ENCODE measurements at regions not wholly inside any gene's neighbourhood (a gene's known extent, or its start where the extent isn't known, plus 50 kb on each side); places are given as distances from the start of the nearest gene placed in this dataset.

- no peak for DNase-seq (ENCODE audit: low read depth in 2 of 3, low spot score in 1 of 3)
Measured at GRCh38 chr6:47151232-47151898, 109.2 kb upstream of the ADGRF1 start.

DNA sequence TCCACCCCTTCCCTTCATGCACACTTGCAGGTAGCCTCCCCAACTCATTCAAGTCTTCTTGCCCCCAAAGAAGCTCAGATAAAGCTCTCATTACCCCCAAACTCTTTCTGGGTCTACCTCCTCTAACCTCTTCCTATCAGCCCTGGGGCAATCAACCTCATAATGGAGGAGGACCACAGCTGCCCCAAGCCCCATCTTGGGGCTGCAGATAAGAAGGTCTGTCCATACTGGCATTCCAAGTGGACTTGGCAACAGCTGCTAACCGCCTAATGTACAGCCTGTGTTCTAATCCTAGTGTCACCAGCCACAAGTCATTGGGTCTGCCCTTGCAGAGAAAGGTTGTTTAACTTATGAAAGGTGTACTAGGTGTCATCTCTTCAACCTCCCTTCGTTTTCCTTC lies 107.4 kb upstream of the ADGRF1 start:
- DNase-seq (ENCODE audit: low read depth in 2 of 3, low spot score in 1 of 3), result no peak

GRCh38 chr6:47149066-47149465 lies 106.9 kb upstream of the ADGRF1 start:
- no peak for DNase-seq (ENCODE audit: low read depth in 2 of 3, low spot score in 1 of 3)

GRCh38 chr6:47147836-47148344 lies 105.8 kb upstream of the ADGRF1 start:
- DNase-seq (ENCODE audit: low read depth in 2 of 3, low spot score in 1 of 3), result no peak

DNA sequence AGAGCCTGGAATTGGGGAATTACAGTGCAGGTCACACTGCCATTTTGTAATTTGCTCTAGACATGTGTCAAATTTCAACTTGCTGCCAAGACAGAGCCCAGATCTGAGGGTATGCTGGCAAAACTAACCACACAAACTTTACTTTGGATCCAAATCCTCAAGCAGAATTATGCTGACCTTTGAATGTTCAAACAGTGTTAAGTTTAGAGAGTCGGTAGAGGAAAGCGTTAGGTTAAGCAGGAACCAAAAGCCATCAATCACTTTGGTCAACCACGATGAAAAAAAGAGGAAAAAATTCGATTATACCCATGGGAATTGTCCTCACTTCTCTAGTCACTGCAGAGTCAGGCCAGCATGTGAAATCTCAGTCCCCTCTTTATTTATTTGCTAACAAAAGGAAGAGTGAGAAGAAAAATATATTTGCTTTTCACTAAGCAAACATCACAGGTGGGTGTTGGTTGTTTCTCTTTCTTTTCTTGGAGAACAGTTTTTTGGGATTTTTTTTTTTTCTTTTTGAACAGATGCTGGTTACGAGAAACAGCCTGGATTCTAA lies 105.1 kb upstream of the ADGRF1 start:
- DNase-seq (ENCODE audit: low read depth in 2 of 3, low spot score in 1 of 3), result no peak

GRCh38 chr6:47146431-47147174 lies 104.5 kb upstream of the ADGRF1 start:
- DNase-seq (ENCODE audit: low read depth in 2 of 3, low spot score in 1 of 3), result no peak

DNA sequence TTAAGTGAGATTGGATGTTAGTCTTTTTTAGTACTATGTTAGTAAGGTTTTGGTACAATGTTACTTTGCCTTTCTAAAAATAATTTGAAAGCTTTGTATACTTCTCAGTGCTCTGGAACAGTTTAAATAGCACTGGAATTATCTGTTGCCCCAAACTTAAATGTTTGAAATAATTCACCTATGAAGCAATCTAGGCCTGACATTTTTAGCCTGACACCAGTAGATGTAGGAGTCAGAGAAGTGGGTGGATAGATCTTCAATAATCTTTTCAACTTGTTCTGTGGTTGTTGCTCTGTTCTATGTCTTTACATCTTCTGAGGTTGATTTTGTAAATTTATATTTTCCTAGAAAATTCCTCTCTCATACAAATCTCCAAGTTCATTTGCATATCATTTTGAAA lies 103.1 kb upstream of the ADGRF1 start:
- no peak for DNase-seq (ENCODE audit: low read depth in 2 of 3, low spot score in 1 of 3)

- no peak for DNase-seq (ENCODE audit: low read depth in 2 of 3, low spot score in 1 of 3)
Measured at GRCh38 chr6:47144306-47144705, 102.2 kb upstream of the ADGRF1 start.

- DNase-seq (ENCODE audit: low read depth in 2 of 3, low spot score in 1 of 3), result no peak
Measured at GRCh38 chr6:47141963-47142362, 99.8 kb upstream of the ADGRF1 start.

GRCh38 chr6:47141171-47141570 lies 99.0 kb upstream of the ADGRF1 start:
- DNase-seq (ENCODE audit: low read depth in 2 of 3, low spot score in 1 of 3), result no peak

GRCh38 chr6:47138046-47138445 lies 95.9 kb upstream of the ADGRF1 start:
- no peak for DNase-seq (ENCODE audit: low read depth in 2 of 3, low spot score in 1 of 3)

GRCh38 chr6:47137073-47137472 lies 94.9 kb upstream of the ADGRF1 start:
- DNase-seq (ENCODE audit: low read depth in 2 of 3, low spot score in 1 of 3), result no peak

DNA sequence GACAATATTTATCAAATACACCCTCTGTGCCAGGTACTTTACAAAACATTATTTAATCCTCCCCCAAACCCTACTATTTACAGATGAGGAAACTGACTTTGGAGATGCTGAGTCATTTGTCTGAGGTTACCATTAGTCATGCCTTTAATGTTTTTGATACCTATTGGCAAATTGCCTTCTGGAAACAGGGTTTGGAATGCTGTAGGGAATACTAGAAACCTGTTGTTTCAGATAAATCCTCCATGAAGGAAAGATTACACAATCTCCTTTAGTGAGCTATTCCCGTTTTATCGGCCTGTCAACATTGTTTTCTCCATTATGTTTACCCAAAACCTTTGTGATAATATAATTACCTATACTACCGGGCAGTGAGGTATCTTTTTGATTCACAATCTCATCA lies 93.6 kb upstream of the ADGRF1 start:
- DNase-seq (ENCODE audit: low read depth in 2 of 3, low spot score in 1 of 3), result no peak

DNA sequence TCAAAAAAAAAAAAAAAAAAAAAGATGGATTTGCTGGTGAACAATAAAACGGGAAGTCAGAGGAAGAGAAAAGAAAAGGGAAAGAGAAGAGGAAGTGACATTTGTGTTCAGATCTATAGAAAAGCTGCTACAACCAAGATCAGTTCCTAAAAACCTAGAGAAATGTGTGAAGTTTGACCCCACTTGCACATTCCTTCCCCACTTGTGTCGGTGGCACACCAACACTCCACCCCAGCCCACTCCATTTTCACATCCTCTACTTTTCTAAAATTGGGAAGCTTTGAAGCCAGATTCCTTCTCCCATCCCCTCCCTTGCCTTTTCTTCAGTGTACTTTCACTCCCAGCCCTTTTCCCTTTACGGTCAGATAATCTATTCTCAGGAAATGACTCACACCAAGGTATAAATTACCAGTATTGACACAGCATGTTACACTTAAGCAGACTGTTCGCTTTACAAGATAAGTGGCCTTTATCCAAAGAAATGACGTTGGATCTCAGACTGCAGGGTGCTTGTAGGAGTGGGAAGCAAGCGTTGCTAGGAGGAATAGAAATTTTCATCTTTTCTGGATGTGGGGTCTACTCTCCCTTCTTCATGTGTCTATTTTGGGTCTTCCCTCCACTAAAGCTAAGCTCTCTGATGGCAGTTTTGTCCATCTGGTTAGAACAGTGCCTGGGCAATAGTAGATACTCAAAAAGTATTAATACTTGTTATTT lies 92.5 kb upstream of the ADGRF1 start:
- no peak for DNase-seq (ENCODE audit: low read depth in 2 of 3, low spot score in 1 of 3)

DNA sequence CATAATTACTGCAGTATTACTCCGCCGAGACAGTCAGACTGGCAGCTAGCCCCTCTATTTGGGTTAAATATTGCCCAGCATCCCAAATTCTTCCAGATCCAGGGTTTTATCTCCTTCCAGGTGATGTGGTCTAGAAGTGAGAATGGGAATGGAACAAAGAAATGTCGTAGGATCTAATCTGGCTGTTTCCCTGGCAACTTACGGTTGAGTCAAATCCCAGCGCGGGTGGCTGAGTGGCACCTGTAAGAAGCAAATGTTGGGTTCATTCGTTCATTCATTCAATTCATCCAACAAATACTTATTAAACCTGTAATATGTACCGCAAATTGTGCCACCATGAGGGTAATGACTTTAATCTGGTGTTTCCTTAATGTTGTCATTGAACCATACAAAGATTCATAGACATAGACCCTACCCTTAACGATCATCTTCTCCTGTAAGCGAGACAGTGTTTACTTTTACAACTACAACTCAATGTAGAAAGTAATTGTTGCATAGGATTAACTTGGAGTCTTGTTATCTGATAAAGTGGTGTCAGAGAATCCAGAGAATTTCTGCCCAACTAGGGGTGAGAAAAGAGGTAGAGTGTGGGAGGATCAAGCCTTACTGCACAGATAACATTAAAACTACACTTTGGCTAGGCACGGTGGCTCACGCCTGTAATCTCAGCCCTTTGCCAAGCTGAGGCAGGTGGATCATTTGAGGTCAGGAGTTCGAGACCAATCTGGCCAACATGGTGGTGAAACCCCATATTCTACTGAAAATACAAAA lies 91.3 kb upstream of the ADGRF1 start:
- DNase-seq (ENCODE audit: low read depth in 2 of 3, low spot score in 1 of 3), result no peak

DNA sequence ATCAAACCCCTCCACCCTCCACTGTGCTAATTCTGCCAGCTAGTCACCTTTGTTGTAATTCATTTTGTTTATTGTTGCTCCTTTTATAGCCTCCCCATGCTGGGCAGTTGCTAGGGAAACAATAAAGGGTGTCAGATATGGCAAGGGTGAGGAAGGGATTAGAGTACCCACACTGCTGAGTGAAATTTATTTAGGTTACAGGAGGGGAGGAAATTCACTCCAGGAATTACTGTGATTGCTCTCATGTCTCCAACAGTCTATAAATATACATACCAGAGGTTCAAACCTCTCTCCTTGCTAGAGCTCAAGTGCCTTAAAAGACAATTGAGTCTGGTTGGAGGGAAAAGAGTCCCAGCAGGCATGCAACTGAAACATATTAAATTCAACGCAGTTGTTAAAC lies 90.6 kb upstream of the ADGRF1 start:
- DNase-seq (ENCODE audit: low read depth in 2 of 3, low spot score in 1 of 3), result no peak

DNA sequence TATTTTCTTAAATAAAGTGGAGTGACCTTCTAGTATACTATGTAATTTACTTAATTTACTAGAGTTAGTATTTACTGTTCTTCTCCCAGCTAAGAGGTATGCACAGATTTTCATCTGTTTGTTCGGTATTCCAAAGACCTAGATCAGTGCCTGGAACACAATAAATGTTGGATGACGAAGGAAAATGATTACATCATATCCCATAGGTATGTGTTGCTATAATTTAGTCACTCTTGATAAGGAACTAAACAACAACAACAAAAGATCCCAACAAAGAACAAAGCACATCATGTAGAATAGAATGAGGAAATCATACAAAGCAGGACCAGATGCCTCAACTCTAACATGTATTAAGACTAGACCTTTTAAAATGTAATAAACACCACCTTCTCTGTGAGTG lies 89.6 kb upstream of the ADGRF1 start:
- DNase-seq (ENCODE audit: low read depth in 2 of 3, low spot score in 1 of 3), result no peak

DNA sequence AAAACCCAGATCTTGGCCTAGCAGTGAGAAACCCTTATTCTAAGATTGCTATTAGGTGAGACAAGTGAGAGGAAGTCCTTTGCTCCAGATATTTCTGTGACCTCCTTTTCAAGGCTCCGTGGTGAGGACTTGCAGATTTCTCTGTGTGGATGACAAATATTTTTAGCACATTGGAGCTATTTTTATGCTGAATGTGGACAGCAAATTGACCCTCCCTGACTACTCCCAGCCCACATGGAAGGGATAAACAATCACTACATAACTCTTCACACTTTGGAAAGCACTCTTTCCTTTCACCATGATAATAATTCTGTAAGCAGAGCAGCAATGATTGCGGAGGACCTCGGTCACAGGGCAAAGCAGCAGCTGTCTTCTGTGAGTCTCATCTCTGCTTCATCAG lies 88.0 kb upstream of the ADGRF1 start:
- DNase-seq (ENCODE audit: low read depth in 2 of 3, low spot score in 1 of 3), result no peak

DNA sequence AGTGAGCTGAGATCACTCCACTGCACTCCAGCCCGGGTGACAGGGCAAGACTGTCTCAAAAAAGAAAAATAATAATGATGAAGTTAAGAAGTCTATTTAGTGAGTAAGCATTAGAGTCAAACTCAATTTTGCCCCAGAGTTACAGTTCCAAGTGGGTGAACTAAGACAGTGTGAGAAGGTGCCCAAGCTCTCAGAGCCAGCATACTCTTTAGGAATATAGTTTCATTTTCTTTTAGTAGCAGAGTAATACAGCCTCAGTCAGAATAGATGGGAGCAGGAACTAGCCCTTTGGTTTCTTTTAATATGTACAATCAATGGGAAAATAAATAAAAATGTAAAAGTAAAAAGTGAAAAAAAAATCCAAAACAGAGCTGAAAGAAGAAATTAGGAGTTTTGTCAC lies 87.0 kb upstream of the ADGRF1 start:
- DNase-seq (ENCODE audit: low read depth in 2 of 3, low spot score in 1 of 3), result no peak

DNA sequence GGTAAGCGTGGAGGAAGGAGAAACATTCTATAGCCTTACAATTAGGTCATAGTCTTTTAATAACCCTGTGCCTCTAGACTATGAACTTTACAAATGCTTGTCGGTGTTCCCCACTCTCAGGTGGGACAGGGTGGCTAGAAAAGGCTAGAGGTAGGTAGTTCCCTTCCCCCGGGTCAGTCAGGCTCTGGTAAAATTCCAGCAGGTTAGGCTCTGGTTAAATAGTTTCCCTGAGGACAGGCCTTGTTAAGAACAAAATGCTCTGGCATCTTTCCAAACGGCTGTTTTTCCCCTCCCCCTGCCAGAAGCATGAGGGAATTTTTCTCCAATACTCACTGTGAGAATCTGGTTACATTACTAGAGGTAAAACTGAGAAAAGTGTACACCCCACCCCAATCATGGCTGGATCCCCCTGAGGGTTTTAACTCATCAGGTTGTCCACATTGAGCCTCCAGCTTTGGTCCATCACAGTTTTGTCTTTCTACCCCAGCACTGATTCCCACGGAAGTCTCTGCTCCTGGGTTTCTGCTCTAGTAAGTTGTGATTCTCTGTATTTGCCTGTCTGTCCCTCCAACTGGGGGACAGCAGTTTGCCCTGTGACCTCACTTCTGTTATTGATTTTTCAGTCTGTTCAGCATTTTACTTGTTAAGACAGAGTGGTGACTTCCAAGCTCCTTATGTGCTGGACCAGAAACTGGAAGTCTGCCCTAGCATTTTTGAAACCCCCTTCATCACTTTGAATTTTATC lies 84.7 kb upstream of the ADGRF1 start:
- no peak for DNase-seq (ENCODE audit: low read depth in 2 of 3, low spot score in 1 of 3)
